ENCODE measurements at regions not wholly inside any gene's neighbourhood (a gene's known extent, or its start where the extent isn't known, plus 50 kb on each side); places are given as distances from the start of the nearest gene placed in this dataset.
A peak's percentile ranks its signal among the peaks of the same experiment; 100 is the strongest.
"Not testable (repeated sequence)": the region's sequence is repeated elsewhere in the genome, so short reads cannot be mapped to it uniquely, and the experiment has no call there.

GRCh38 chr17:72175787-72176515 is 55.1 kb downstream of the SOX9 start:
- DNase-seq: peak; percentile 72

- no peak for DNase-seq
Observed at GRCh38 chr17:72176516-72176851, 55.7 kb downstream of the SOX9 start.

- no peak for DNase-seq
Observed at GRCh38 chr17:72176951-72177660, 56.3 kb downstream of the SOX9 start.

GRCh38 chr17:72177738-72178137 is 56.9 kb downstream of the SOX9 start:
- DNase-seq: no peak

- no peak for DNase-seq
Observed at GRCh38 chr17:72182371-72182873, 61.6 kb downstream of the SOX9 start.

GRCh38 chr17:72183194-72183685 is 62.4 kb downstream of the SOX9 start:
- no peak for DNase-seq

GRCh38 chr17:72184805-72185204 is 64.0 kb downstream of the SOX9 start:
- no peak for DNase-seq

- peak; percentile 69 for DNase-seq
Observed at GRCh38 chr17:72185564-72185963, 64.7 kb downstream of the SOX9 start.

GRCh38 chr17:72187556-72187955 is 66.7 kb downstream of the SOX9 start:
- peak; percentile 84 for DNase-seq

GRCh38 chr17:72188801-72189200 is 68.0 kb downstream of the SOX9 start:
- DNase-seq: no peak

- no peak for DNase-seq
Observed at GRCh38 chr17:72189768-72190593, 69.2 kb downstream of the SOX9 start.

- DNase-seq: no peak
Observed at GRCh38 chr17:72191356-72191755, 70.5 kb downstream of the SOX9 start.

- no peak for DNase-seq
Observed at GRCh38 chr17:72191921-72192799, 71.3 kb downstream of the SOX9 start.

- DNase-seq: no peak
Observed at GRCh38 chr17:72192800-72193192, 72.0 kb downstream of the SOX9 start.

- DNase-seq: no peak
Observed at GRCh38 chr17:72193391-72194106, 72.7 kb downstream of the SOX9 start.

- not testable (repeated sequence) for DNase-seq
Observed at GRCh38 chr17:72194107-72194440, 73.3 kb downstream of the SOX9 start.

GRCh38 chr17:72199256-72199655 is 78.4 kb downstream of the SOX9 start:
- no peak for DNase-seq

GRCh38 chr17:72204742-72205141 is 83.9 kb downstream of the SOX9 start:
- peak; percentile 64 for DNase-seq

GRCh38 chr17:72205357-72205756 is 84.5 kb downstream of the SOX9 start:
- peak; percentile 92 for DNase-seq

- no peak for DNase-seq
Observed at GRCh38 chr17:72205822-72206221, 85.0 kb downstream of the SOX9 start.

GRCh38 chr17:72206376-72206775 is 85.6 kb downstream of the SOX9 start:
- DNase-seq: peak; percentile 22

GRCh38 chr17:72208832-72209231 is 88.0 kb downstream of the SOX9 start:
- DNase-seq: no peak
